ENCODE measurements at regions not wholly inside any gene's neighbourhood (a gene's known extent, or its start where the extent isn't known, plus 50 kb on each side); places are given as distances from the start of the nearest gene placed in this dataset. TPM values are rescaled to one million over a fixed set of nuclear protein-coding genes. Genes with fewer than 3 reads are reported as not detected.

DNA sequence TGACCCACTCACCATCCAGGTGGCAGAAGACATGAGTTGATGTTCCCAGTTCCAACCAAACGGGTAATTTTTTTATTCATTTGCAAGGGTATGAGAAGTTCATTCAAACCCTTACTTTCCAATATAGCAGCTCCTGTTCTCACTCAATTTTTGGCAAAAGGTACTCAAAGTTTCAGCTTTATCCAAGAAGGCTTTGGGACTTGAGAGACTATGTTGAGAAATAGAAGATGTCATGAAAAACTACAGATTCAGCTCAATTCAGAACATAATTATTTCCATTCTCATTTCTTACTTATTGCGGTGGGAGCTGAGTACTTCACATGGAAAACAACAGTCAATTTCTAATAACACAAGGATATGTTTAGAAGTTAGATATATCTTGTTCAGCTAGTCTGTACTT lies 162.3 kb downstream of the FNDC1 start:
- Histone ChIP-seq H3K9me3 (ENCODE audit: control insufficient read depth, insufficient read depth, low read length) (no peaks in the 10 kb centered on the region; the same call in 1 of the 2 replicates), H3K27me3 (ENCODE audit: control insufficient read depth, insufficient read depth, low read length) (no peaks in the 10 kb centered on the region), H3K27ac (ENCODE audit: low read depth, low read length) (no peak overlapping the region), H3K4me3 (ENCODE audit: low read depth, low read length) (no peak overlapping the region)
- ChIA-PET CTCF (no interaction called here), POLR2A (no interaction called here)
- no peak for DNase-seq (ENCODE audit: low read depth, low spot score)
- TF ChIP-seq, protein P1, sequence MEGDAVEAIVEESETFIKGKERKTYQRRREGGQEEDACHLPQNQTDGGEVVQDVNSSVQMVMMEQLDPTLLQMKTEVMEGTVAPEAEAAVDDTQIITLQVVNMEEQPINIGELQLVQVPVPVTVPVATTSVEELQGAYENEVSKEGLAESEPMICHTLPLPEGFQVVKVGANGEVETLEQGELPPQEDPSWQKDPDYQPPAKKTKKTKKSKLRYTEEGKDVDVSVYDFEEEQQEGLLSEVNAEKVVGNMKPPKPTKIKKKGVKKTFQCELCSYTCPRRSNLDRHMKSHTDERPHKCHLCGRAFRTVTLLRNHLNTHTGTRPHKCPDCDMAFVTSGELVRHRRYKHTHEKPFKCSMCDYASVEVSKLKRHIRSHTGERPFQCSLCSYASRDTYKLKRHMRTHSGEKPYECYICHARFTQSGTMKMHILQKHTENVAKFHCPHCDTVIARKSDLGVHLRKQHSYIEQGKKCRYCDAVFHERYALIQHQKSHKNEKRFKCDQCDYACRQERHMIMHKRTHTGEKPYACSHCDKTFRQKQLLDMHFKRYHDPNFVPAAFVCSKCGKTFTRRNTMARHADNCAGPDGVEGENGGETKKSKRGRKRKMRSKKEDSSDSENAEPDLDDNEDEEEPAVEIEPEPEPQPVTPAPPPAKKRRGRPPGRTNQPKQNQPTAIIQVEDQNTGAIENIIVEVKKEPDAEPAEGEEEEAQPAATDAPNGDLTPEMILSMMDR (IDR thresholded peaks at IDR 0.05; ENCODE audit: low read depth, low read length): no peak

DNA sequence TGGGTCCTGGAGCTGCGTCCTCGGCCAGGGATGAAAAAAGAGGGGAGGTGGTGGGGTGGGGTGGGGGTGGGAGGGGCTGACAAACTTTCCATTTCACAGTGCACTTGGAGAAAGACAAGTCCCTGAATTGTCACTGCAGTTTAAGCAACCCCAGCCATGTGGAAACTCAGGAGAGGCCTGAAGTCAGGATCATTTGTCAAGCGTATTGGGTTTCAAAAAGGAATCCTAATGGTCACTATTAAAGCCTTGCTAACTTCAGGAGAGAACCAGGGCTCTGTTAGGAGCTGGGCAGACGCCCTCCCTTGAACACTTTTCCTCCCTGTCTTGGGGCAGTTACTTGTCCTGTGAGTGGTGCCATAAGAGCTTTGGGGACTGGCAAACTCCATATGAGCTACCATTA lies 159.9 kb downstream of the FNDC1 start:
- Histone ChIP-seq H3K27ac (ENCODE audit: low read depth, low read length) (no peak overlapping the region), H3K27me3 (ENCODE audit: control insufficient read depth, insufficient read depth, low read length) (no peaks in the 10 kb centered on the region), H3K4me3 (ENCODE audit: low read depth, low read length) (no peak overlapping the region), H3K9me3 (ENCODE audit: control insufficient read depth, insufficient read depth, low read length) (no peaks in the 10 kb centered on the region; the same call in 1 of the 2 replicates)
- no peak for DNase-seq (ENCODE audit: low read depth, low spot score)
- CTCF ChIA-PET: interaction anchor here (0.5 kb wide), 1 partner anchor 305 kb away, joined by 3 read pairs; no protein-coding TSS in a partner anchor
- TF ChIP-seq, protein P1 (IDR thresholded peaks at IDR 0.05; ENCODE audit: low read depth, low read length): no peak
- POLR2A ChIA-PET: no interaction called here

DNA sequence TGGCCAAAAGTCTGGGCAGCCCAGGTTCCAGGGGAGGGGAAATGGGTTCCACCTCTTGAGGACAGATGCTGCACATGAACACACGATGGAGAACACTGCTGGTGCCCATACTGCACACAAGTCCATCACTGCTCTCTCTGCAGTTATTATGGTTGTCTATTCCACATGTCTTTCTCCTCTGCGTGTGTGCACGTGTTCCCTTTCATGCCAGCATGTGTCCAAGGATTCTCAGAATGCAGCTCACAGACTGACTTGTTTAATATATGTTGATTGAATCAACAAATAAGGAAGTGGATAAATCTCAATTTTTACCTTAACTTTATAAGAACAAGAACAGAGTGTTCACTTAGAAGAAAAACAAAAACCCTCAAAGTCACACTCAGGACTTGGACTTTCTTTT lies 158.9 kb downstream of the FNDC1 start:
- no peaks in the 10 kb centered on the region; the same call in 1 of the 2 replicates for H3K9me3 ChIP-seq (ENCODE audit: control insufficient read depth, insufficient read depth, low read length)
- no peak for DNase-seq (ENCODE audit: low read depth, low spot score)
- H3K4me3 ChIP-seq (ENCODE audit: low read depth, low read length): no peak overlapping the region
- ChIA-PET POLR2A (no interaction called here), CTCF (interaction anchor here (1.0 kb wide), 1 partner anchor 327 kb away, joined by 4 read pairs; no protein-coding TSS in a partner anchor)
- TF ChIP-seq, protein P1 (IDR thresholded peaks at IDR 0.05; ENCODE audit: low read depth, low read length): no peak
- H3K27me3 ChIP-seq (ENCODE audit: control insufficient read depth, insufficient read depth, low read length): no peaks in the 10 kb centered on the region
- H3K27ac ChIP-seq (ENCODE audit: low read depth, low read length): no peak overlapping the region

DNA sequence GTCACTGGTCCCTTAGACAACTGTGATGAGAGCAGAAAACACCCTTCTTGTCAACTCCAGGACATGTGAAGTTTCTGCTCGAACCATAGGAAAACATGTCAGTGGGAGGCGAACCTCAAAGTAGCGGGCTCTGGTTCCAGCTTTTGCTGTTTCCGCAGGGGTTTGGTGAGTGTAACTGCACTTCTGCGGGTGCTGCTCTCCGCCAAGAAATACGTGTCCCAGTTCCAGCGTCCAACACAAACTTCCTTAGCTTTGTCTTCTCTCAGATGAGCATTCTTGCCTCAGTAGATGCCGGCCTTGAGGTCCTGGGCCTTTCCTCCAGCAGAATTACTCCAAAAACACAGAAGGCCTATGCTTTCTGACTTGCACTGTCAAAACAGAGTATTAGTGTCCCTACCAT lies 156.3 kb downstream of the FNDC1 start:
- Histone ChIP-seq H3K4me3 (ENCODE audit: low read depth, low read length) (no peak overlapping the region), H3K9me3 (ENCODE audit: control insufficient read depth, insufficient read depth, low read length) (no peaks in the 10 kb centered on the region; the same call in 1 of the 2 replicates), H3K27me3 (ENCODE audit: control insufficient read depth, insufficient read depth, low read length) (no peaks in the 10 kb centered on the region), H3K27ac (ENCODE audit: low read depth, low read length) (no peak overlapping the region)
- ChIA-PET CTCF (interaction anchor here (1.1 kb wide), 1 partner anchor 73 kb away, joined by 3 read pairs; no protein-coding TSS in a partner anchor), POLR2A (no interaction called here)
- no peak for DNase-seq (ENCODE audit: low read depth, low spot score)
- TF ChIP-seq, protein P1 (IDR thresholded peaks at IDR 0.05; ENCODE audit: low read depth, low read length): no peak

DNA sequence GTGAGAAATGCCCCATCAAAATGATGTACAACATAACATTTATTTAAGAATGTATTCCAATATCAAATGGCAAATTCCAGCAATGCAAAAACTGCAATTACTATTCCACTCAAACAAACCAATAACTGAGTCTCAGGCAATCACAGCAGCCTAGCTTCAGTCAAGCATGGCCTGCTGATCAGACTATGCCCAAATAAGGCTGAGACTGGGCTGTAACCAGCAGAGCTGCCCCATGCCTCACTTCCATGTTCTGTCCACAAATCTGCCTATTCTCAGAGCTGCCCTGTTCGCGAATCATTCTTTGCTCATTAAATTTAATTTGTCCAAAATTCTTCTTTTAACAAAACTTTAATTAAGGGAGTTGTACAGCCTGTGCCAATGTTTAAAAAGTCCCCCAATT lies 155.4 kb downstream of the FNDC1 start:
- Histone ChIP-seq H3K4me3 (ENCODE audit: low read depth, low read length) (no peak overlapping the region), H3K27me3 (ENCODE audit: control insufficient read depth, insufficient read depth, low read length) (no peaks in the 10 kb centered on the region), H3K9me3 (ENCODE audit: control insufficient read depth, insufficient read depth, low read length) (no peaks in the 10 kb centered on the region; the same call in 1 of the 2 replicates), H3K27ac (ENCODE audit: low read depth, low read length) (no peak overlapping the region)
- CTCF ChIA-PET: interaction anchor here (1.1 kb wide), 1 partner anchor 72 kb away, joined by 3 read pairs; no protein-coding TSS in a partner anchor
- TF ChIP-seq, protein P1 (IDR thresholded peaks at IDR 0.05; ENCODE audit: low read depth, low read length): no peak
- DNase-seq (ENCODE audit: low read depth, low spot score): no peak
- POLR2A ChIA-PET: no interaction called here

Small RNA genes lying in the stretch of these regions (small RNA-seq; reads per million reads assigned to genes)
- not detected for gene AL078604.3 (ENCODE audit: insufficient read length, low read depth)
